ENCODE measurements at regions not wholly inside any gene's neighbourhood (a gene's known extent, or its start where the extent isn't known, plus 50 kb on each side); places are given as distances from the start of the nearest gene placed in this dataset.

DNA sequence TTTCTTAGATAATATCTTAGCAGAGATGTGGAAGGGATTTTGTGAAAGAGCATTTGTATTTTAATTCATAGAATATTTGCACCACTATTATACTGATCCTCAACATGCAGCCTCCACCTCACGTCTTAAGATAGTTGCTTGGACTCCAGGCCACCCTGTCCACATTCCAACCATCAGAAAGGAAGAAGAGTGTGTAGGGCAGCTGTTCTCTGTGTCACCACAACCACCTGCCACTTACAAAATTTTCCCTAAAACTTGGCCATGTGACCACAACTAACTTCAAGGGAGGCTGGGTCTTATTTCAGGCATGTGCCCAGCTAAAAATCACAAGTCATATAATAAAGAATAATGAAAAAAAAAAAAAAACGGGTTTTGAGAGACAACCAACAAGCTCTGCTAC is 528.1 kb downstream of the RAB28 start:
- TF ChIP-seq, protein P1, sequence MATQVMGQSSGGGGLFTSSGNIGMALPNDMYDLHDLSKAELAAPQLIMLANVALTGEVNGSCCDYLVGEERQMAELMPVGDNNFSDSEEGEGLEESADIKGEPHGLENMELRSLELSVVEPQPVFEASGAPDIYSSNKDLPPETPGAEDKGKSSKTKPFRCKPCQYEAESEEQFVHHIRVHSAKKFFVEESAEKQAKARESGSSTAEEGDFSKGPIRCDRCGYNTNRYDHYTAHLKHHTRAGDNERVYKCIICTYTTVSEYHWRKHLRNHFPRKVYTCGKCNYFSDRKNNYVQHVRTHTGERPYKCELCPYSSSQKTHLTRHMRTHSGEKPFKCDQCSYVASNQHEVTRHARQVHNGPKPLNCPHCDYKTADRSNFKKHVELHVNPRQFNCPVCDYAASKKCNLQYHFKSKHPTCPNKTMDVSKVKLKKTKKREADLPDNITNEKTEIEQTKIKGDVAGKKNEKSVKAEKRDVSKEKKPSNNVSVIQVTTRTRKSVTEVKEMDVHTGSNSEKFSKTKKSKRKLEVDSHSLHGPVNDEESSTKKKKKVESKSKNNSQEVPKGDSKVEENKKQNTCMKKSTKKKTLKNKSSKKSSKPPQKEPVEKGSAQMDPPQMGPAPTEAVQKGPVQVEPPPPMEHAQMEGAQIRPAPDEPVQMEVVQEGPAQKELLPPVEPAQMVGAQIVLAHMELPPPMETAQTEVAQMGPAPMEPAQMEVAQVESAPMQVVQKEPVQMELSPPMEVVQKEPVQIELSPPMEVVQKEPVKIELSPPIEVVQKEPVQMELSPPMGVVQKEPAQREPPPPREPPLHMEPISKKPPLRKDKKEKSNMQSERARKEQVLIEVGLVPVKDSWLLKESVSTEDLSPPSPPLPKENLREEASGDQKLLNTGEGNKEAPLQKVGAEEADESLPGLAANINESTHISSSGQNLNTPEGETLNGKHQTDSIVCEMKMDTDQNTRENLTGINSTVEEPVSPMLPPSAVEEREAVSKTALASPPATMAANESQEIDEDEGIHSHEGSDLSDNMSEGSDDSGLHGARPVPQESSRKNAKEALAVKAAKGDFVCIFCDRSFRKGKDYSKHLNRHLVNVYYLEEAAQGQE (IDR thresholded peaks at IDR 0.05; ENCODE audit: insufficient read depth in 1 of 2, low read depth in 2 of 2, low read length in 2 of 2), result no peak
- no peak for TF ChIP-seq TAF1 (IDR thresholded peaks at IDR 0.05; ENCODE audit: borderline replicate concordance, insufficient read depth, low read length)
- no peak for TF ChIP-seq FOXP2 (optimal IDR thresholded peaks at IDR 0.05; ENCODE audit: borderline replicate concordance, extremely low read depth, extremely low read length, insufficient read depth)
- TF ChIP-seq POLR2AphosphoS5 (IDR thresholded peaks at IDR 0.05; ENCODE audit: low read depth, low read length), result no peak
- TF ChIP-seq SIN3A (IDR thresholded peaks at IDR 0.05; ENCODE audit: borderline replicate concordance, insufficient read depth, low read length), result no peak

- TF ChIP-seq, protein P1 (IDR thresholded peaks at IDR 0.05; ENCODE audit: insufficient read depth in 1 of 2, low read depth in 2 of 2, low read length in 2 of 2), result no peak
- no peak for TF ChIP-seq SIN3A (IDR thresholded peaks at IDR 0.05; ENCODE audit: borderline replicate concordance, insufficient read depth, low read length)
- no peak for TF ChIP-seq TAF1 (IDR thresholded peaks at IDR 0.05; ENCODE audit: borderline replicate concordance, insufficient read depth, low read length)
- no peak for TF ChIP-seq POLR2AphosphoS5 (IDR thresholded peaks at IDR 0.05; ENCODE audit: low read depth, low read length)
- no peak for TF ChIP-seq FOXP2 (optimal IDR thresholded peaks at IDR 0.05; ENCODE audit: borderline replicate concordance, extremely low read depth, extremely low read length, insufficient read depth)
These were observed 534.2 kb downstream of the RAB28 start for GRCh38 chr4:12949719-12950490.

GRCh38 chr4:12943069-12943468 is 541.1 kb downstream of the RAB28 start:
- TF ChIP-seq SIN3A (IDR thresholded peaks at IDR 0.05; ENCODE audit: borderline replicate concordance, insufficient read depth, low read length) (no peak), POLR2AphosphoS5 (IDR thresholded peaks at IDR 0.05; ENCODE audit: low read depth, low read length) (no peak), FOXP2 (optimal IDR thresholded peaks at IDR 0.05; ENCODE audit: borderline replicate concordance, extremely low read depth, extremely low read length, insufficient read depth) (no peak), TAF1 (IDR thresholded peaks at IDR 0.05; ENCODE audit: borderline replicate concordance, insufficient read depth, low read length) (no peak)
- TF ChIP-seq, protein P1 (IDR thresholded peaks at IDR 0.05; ENCODE audit: insufficient read depth in 1 of 2, low read depth in 2 of 2, low read length in 2 of 2), result no peak

DNA sequence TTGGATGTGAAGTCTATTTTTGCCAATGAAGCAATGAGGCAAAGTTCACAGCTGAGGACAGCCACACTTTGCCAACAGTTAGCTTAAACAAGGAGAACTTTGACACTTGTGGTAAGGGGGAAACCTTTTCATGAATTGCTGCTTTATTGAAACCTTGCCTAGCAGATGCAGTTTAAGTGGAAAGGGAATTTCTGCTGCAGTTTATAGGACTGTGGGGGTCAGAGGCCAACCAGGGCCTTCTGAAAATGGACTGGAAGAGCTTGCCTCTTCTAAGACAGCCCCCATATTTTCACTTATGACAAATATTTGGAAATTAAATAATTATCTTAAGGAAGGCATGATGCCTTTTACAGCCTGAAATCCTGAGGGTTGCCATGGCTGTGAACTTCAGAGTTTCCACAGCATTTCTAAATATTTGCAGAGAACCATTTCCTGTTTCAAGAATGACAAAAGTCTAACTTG is 550.3 kb downstream of the RAB28 start:
- TF ChIP-seq, protein P1 (IDR thresholded peaks at IDR 0.05; ENCODE audit: insufficient read depth in 1 of 2, low read depth in 2 of 2, low read length in 2 of 2), result no peak
- TF ChIP-seq POLR2AphosphoS5 (IDR thresholded peaks at IDR 0.05; ENCODE audit: low read depth, low read length), result no peak
- no peak for TF ChIP-seq FOXP2 (optimal IDR thresholded peaks at IDR 0.05; ENCODE audit: borderline replicate concordance, extremely low read depth, extremely low read length, insufficient read depth)
- no peak for TF ChIP-seq SIN3A (IDR thresholded peaks at IDR 0.05; ENCODE audit: borderline replicate concordance, insufficient read depth, low read length)
- no peak for TF ChIP-seq TAF1 (IDR thresholded peaks at IDR 0.05; ENCODE audit: borderline replicate concordance, insufficient read depth, low read length)
